GM10266 (cell line): ENCODE measurements at regions not wholly inside any gene's neighbourhood (a gene's known extent, or its start where the extent isn't known, plus 50 kb on each side); places are given as distances from the start of the nearest gene placed in this dataset.

Experiments used
- DNase-seq: peaks from one replicate; pipeline ENCODE4 v3.0.0; 2012; ENCODE audit errors: extremely low spot score
- TF ChIP-seq, protein P1 (sequence below): IDR thresholded peaks from 2 replicates; pipeline ENCODE4 v1.5.1; 2012; ENCODE audit warnings: mild to moderate bottlenecking, low read depth; ENCODE audit not compliant: control insufficient read depth, insufficient read depth; ENCODE audit errors: missing control alignments

GRCh38 chr5:53160895-53161294 is 51.3 kb upstream of the MOCS2 start:
- DNase-seq: no peak
- TF ChIP-seq, protein P1, sequence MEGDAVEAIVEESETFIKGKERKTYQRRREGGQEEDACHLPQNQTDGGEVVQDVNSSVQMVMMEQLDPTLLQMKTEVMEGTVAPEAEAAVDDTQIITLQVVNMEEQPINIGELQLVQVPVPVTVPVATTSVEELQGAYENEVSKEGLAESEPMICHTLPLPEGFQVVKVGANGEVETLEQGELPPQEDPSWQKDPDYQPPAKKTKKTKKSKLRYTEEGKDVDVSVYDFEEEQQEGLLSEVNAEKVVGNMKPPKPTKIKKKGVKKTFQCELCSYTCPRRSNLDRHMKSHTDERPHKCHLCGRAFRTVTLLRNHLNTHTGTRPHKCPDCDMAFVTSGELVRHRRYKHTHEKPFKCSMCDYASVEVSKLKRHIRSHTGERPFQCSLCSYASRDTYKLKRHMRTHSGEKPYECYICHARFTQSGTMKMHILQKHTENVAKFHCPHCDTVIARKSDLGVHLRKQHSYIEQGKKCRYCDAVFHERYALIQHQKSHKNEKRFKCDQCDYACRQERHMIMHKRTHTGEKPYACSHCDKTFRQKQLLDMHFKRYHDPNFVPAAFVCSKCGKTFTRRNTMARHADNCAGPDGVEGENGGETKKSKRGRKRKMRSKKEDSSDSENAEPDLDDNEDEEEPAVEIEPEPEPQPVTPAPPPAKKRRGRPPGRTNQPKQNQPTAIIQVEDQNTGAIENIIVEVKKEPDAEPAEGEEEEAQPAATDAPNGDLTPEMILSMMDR: no peak

GRCh38 chr5:53161876-53162275 is 52.3 kb upstream of the MOCS2 start:
- no peak for DNase-seq
- TF ChIP-seq, protein P1: no peak

DNA sequence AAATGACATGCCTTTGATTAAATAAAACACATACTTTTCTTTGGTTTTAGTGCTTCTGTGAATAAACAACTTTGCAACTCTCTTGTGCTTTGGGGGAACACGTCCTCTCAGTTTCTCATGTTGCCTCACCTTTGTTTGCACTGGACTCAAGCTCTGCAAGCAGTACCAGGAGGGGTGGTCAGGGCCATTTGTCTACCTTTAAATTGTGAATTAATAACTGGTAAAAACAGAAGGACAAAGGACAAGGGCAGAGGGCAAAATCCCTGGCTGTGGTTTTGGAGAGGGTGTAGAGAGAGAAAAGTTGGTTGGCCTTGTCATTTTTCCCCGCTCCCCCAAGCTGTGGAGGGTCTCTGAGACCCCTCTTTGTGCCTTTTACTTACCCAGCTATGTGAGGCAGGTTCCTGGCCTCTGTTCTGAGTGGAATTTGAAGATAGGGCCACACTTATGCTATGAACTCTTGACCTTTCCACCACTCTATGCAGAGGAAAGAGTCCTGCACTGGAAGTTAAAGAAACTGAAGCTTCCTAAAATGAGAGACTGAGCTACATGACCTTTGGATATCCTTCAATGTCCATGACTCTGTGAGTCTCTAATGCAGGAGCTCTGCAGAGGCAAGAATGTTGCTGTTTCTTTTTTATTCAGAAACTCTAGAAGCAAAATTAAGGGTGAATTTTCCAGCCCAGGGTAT is 55.1 kb upstream of the MOCS2 start:
- no peak for DNase-seq
- TF ChIP-seq, protein P1: no peak

DNA sequence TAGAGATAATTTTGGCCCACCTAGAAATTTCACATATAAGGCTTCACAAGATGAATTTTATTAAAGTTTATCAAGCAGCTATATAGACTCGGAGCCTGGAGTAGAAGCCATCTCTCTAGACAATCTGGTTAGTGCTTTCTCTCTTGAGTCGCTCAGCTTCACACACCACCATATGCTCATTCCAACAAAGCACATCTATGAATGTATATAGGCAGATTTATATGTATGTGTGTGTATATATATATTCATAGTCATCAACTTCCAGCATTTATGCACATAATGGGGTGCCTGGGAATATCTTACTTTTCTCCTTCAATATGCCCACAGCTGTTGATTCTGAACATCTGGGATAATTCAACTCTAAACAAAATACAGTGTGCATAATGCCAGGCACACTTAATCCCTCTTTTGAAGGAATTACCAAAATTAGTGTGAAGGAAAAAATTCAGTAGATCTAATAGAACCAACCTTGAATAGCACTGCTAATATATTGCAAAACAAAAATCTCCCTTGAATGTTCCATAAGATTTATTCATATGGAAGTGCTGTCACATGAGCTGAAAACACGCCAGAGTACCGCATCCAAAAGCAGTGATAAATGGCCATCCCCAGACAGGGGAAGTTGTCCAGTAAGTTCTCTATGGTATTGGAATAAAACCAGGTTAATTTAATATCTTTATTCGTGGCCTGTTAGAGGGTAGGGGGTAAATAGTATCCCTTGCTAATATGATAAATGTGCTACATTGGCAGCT is 56.0 kb upstream of the MOCS2 start:
- no peak for DNase-seq
- TF ChIP-seq, protein P1: no peak

DNA sequence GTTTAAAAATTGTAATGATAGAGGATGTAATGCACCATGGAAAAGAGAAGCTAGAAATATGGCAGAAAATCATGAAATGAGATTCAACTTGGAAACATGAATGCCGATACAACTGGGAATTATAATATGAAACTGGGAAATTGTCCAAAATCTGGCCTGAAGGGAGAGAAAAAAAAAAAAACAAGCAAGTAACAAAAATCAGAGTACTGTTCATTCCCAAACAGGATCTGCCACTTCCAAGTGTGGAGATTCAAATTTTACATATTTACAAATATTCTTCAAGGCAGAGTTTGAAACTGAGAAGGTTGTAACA is 56.6 kb upstream of the MOCS2 start:
- TF ChIP-seq, protein P1: no peak
- DNase-seq: no peak

DNA sequence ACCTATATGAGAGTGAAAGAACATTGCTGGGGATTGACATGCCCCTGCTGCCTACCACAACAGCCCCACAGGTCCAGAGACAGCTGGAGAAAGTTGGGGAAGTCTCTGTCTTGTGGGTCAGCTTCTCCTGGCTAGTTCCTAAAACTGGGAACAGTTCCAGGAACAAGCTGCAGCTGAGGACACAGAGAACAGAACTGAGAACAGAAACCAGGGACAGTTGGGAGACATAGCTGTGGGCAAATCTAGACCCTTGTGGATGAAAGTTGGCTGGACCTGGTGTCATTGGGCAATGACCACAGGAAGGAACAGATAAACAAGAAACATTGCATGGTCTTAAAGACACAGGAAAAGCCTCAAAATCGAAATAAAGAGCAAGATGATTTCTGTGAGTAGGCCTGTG is 58.3 kb upstream of the MOCS2 start:
- DNase-seq: no peak
- TF ChIP-seq, protein P1: no peak

GRCh38 chr5:53169933-53170332 is 60.4 kb upstream of the MOCS2 start:
- DNase-seq: no peak
- TF ChIP-seq, protein P1: no peak
